Neural cell (in vitro differentiated cells): ENCODE measurements at regions not wholly inside any gene's neighbourhood (a gene's known extent, or its start where the extent isn't known, plus 50 kb on each side); places are given as distances from the start of the nearest gene placed in this dataset.

Experiments used
- CTCF ChIP-seq: fragments of 450-650 bp; IDR thresholded peaks from 2 replicates; pipeline ENCODE4 v1.5.1; 2014; ENCODE audit warnings: antibody characterized with exemption, mild to moderate bottlenecking, moderate library complexity; ENCODE audit not compliant: poor library complexity, severe bottlenecking
- EP300 ChIP-seq: fragments of 450-650 bp; conservative IDR thresholded peaks from 2 replicates; pipeline ENCODE4 v1.6.1; 2014; ENCODE audit warnings: antibody characterized with exemption, mild to moderate bottlenecking, moderate library complexity; ENCODE audit not compliant: poor library complexity, severe bottlenecking
- POLR2AphosphoS5 ChIP-seq: IDR thresholded peaks from 2 replicates; pipeline ENCODE4 v1.6.1; 2012
- RAD21 ChIP-seq: fragments of 450-650 bp; conservative IDR thresholded peaks from 2 replicates; pipeline ENCODE4 v1.6.1; 2014; ENCODE audit warnings: antibody characterized with exemption, mild to moderate bottlenecking, moderate library complexity
- REST ChIP-seq: IDR thresholded peaks from 2 replicates; pipeline ENCODE4 v1.6.1; 2012; ENCODE audit warnings: borderline replicate concordance
- SMC3 ChIP-seq: fragments of 450-650 bp; conservative IDR thresholded peaks from 2 replicates; pipeline ENCODE4 v1.6.1; 2014; ENCODE audit warnings: antibody characterized with exemption, mild to moderate bottlenecking, moderate library complexity; ENCODE audit not compliant: poor library complexity

- TF ChIP-seq CTCF (no peak), EP300 (no peak), POLR2AphosphoS5 (no peak), REST (no peak), SMC3 (no peak), RAD21 (no peak)
Measured at GRCh38 chr1:192081359-192081758, 76.9 kb upstream of the RGS18 start.
